Suppressor macrophage (primary cell): ENCODE measurements at regions not wholly inside any gene's neighbourhood (a gene's known extent, or its start where the extent isn't known, plus 50 kb on each side); places are given as distances from the start of the nearest gene placed in this dataset.

Experiments
- DNase-seq, 4 experiments: peaks; one replicate each; pipeline ENCODE4 v3.0.0-alpha.2; 2020 to 2022

- no peak for DNase-seq
Measured at GRCh38 chr11:106614262-106614661, 404.0 kb downstream of the GUCY1A2 start.

- DNase-seq, result no peak
Measured at GRCh38 chr11:106619320-106619990, 398.8 kb downstream of the GUCY1A2 start.

GRCh38 chr11:106621484-106621883 lies 396.8 kb downstream of the GUCY1A2 start:
- no peak for DNase-seq
